Parathyroid adenoma (tissue), 2 donors: ENCODE measurements at regions not wholly inside any gene's neighbourhood (a gene's known extent, or its start where the extent isn't known, plus 50 kb on each side); places are given as distances from the start of the nearest gene placed in this dataset.

Experiments
- H2AFZ ChIP-seq: fragments of 300-600 bp; sonication (generic); one replicate; pipeline ENCODE4 v1.7.0; 2017; ENCODE audit warnings: antibody characterized with exemption, mild to moderate bottlenecking
- H3K27ac ChIP-seq: fragments of 300-600 bp; sonication (generic); one replicate; pipeline ENCODE4 v1.7.0; 2017
- H3K27me3 ChIP-seq: fragments of 300-600 bp; sonication (generic); one replicate; pipeline ENCODE4 v1.7.0; 2017; ENCODE audit warnings: low read length; ENCODE audit not compliant: control insufficient read depth, insufficient read depth
- H3K36me3 ChIP-seq: fragments of 300-600 bp; sonication (generic); one replicate; pipeline ENCODE4 v1.7.0; 2017; ENCODE audit warnings: low read length; ENCODE audit not compliant: control insufficient read depth, insufficient read depth
- H3K4me1 ChIP-seq: fragments of 300-600 bp; sonication (generic); one replicate; pipeline ENCODE4 v1.7.0; 2017; ENCODE audit warnings: control low read depth
- H3K4me2 ChIP-seq: fragments of 300-600 bp; sonication (generic); one replicate; pipeline ENCODE4 v1.7.0; 2017; ENCODE audit warnings: low read length
- H3K4me3 ChIP-seq: fragments of 300-600 bp; sonication (generic); one replicate; pipeline ENCODE4 v1.7.0; 2017; ENCODE audit warnings: low read depth, low read length
- H3K79me2 ChIP-seq: fragments of 300-600 bp; sonication (generic); one replicate; pipeline ENCODE4 v1.7.0; 2017; ENCODE audit warnings: control low read depth
- H3K9ac ChIP-seq: fragments of 300-600 bp; sonication (generic); one replicate; pipeline ENCODE4 v1.7.0; 2017; ENCODE audit warnings: mild to moderate bottlenecking
- H3K9me3 ChIP-seq: fragments of 300-600 bp; sonication (generic); one replicate; pipeline ENCODE4 v1.7.0; 2017; ENCODE audit warnings: low read length; ENCODE audit not compliant: control insufficient read depth
- CTCF ChIP-seq: fragments of 300-600 bp; sonication (generic); IDR thresholded peaks from one replicate; pipeline ENCODE4 v1.7.0; 2017; ENCODE audit warnings: antibody characterized with exemption, mild to moderate bottlenecking
- donor health status: primary hyperparathyroidism.

- Histone ChIP-seq H3K79me2 (no peaks in the 10 kb centered on the region), H3K27ac (no peak overlapping the region), H3K4me1 (no peaks in the 10 kb centered on the region), H3K27me3 (no peaks in the 10 kb centered on the region), H3K9me3 (no peaks in the 10 kb centered on the region), H3K4me3 (no peak overlapping the region), H3K9ac (no peak overlapping the region), H3K4me2 (no peak overlapping the region), H3K36me3 (no peaks in the 10 kb centered on the region), H2AFZ (no peak overlapping the region)
- no peak for TF ChIP-seq CTCF
These were observed 369.0 kb downstream of the MATN1 start for GRCh38 chr1:30354410-30354809.

GRCh38 chr1:30353637-30354036 is 369.7 kb downstream of the MATN1 start:
- no peak overlapping the region for H3K9ac ChIP-seq
- no peak overlapping the region for H2AFZ ChIP-seq
- no peaks in the 10 kb centered on the region for H3K27me3 ChIP-seq
- no peaks in the 10 kb centered on the region for H3K36me3 ChIP-seq
- H3K4me3 ChIP-seq = no peak overlapping the region
- no peaks in the 10 kb centered on the region for H3K9me3 ChIP-seq
- H3K79me2 ChIP-seq = no peaks in the 10 kb centered on the region
- H3K4me1 ChIP-seq = no peaks in the 10 kb centered on the region
- no peak overlapping the region for H3K4me2 ChIP-seq
- no peak overlapping the region for H3K27ac ChIP-seq
- no peak for TF ChIP-seq CTCF

GRCh38 chr1:30348147-30348546 is 375.2 kb downstream of the MATN1 start:
- no peaks in the 10 kb centered on the region for H3K4me1 ChIP-seq
- H3K36me3 ChIP-seq = no peaks in the 10 kb centered on the region
- TF ChIP-seq CTCF = no peak
- H3K9ac ChIP-seq = no peak overlapping the region
- H3K4me2 ChIP-seq = no peak overlapping the region
- no peak overlapping the region for H3K27ac ChIP-seq
- H3K27me3 ChIP-seq = no peaks in the 10 kb centered on the region
- H3K4me3 ChIP-seq = no peak overlapping the region
- no peak overlapping the region for H2AFZ ChIP-seq
- H3K79me2 ChIP-seq = no peaks in the 10 kb centered on the region
- no peaks in the 10 kb centered on the region for H3K9me3 ChIP-seq

- Histone ChIP-seq H3K4me2 (no peak overlapping the region), H3K4me3 (no peak overlapping the region), H3K4me1 (no peaks in the 10 kb centered on the region), H3K9me3 (no peaks in the 10 kb centered on the region), H3K9ac (no peak overlapping the region), H3K79me2 (no peaks in the 10 kb centered on the region), H3K36me3 (no peaks in the 10 kb centered on the region), H3K27ac (no peak overlapping the region), H2AFZ (no peak overlapping the region), H3K27me3 (no peaks in the 10 kb centered on the region)
- TF ChIP-seq CTCF = no peak
These were observed 377.8 kb downstream of the MATN1 start for GRCh38 chr1:30345491-30346130.

- H3K4me3 ChIP-seq = no peak overlapping the region
- TF ChIP-seq CTCF = no peak
- H3K36me3 ChIP-seq = no peaks in the 10 kb centered on the region
- H3K79me2 ChIP-seq = no peaks in the 10 kb centered on the region
- H3K9me3 ChIP-seq = no peaks in the 10 kb centered on the region
- H3K27ac ChIP-seq = no peak overlapping the region
- no peaks in the 10 kb centered on the region for H3K4me1 ChIP-seq
- H3K27me3 ChIP-seq = no peaks in the 10 kb centered on the region
- no peak overlapping the region for H3K9ac ChIP-seq
- no peak overlapping the region for H2AFZ ChIP-seq
- no peak overlapping the region for H3K4me2 ChIP-seq
These were observed 379.8 kb downstream of the MATN1 start for GRCh38 chr1:30343562-30343961.
